Central memory CD8-positive, alpha-beta T cell (primary cell): ENCODE measurements at regions not wholly inside any gene's neighbourhood (a gene's known extent, or its start where the extent isn't known, plus 50 kb on each side); places are given as distances from the start of the nearest gene placed in this dataset.

Experiments used
- ATAC-seq: fragments of 150-1000 bp; cut with Tn5 transposase; replicated peaks from 2 replicates; pipeline ENCODE4 v1.10.0; 2022; ENCODE audit warnings: mild to moderate bottlenecking, moderate FRiP score, moderate number of reproducible peaks; ENCODE audit not compliant: poor library complexity, severe bottlenecking; ENCODE audit errors: extremely low read depth
- DNase-seq, 2 donors: peaks; one replicate each; pipeline ENCODE4 v3.0.0; 2021; ENCODE audit warnings: low spot score in 2 of 2
- H3K27ac Mint-ChIP-seq: one replicate; pipeline ENCODE4 v1.8.0; 2022; ENCODE audit warnings: low read depth, mild to moderate bottlenecking, moderate library complexity, mixed read lengths
- H3K27me3 Mint-ChIP-seq: one replicate; pipeline ENCODE4 v1.8.0; 2022; ENCODE audit warnings: mixed read lengths
- H3K36me3 Mint-ChIP-seq: one replicate; pipeline ENCODE4 v1.8.0; 2022; ENCODE audit warnings: mild to moderate bottlenecking, moderate library complexity, mixed read lengths; ENCODE audit not compliant: insufficient read depth
- H3K4me1 Mint-ChIP-seq: one replicate; pipeline ENCODE4 v1.8.0; 2022; ENCODE audit warnings: mixed read lengths
- H3K4me3 Mint-ChIP-seq: one replicate; pipeline ENCODE4 v1.8.0; 2022; ENCODE audit warnings: mild to moderate bottlenecking, moderate library complexity, mixed read lengths
- H3K9me3 Mint-ChIP-seq: one replicate; pipeline ENCODE4 v1.8.0; 2022; ENCODE audit warnings: mixed read lengths

DNA sequence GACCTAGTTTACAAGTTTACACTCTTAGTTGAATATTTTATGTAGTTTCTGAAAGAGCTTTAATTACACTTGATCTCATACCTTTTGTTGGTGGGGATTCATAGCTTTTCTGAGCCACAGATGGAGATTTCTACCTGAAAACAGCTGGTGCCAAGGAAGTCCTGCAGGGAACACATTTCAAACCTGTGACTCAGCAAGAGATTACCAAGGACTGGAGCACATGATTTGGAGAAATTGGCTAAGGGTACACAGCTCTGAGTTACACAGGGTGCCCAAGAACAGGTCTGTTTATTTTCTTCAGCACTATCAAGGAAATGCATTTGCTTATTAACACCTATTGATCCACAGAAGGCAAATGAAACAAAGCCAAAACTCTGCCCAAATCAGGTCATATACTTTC lies 691.5 kb downstream of the KCTD8 start:
- Mint-ChIP-seq H3K27me3 (no peaks in the 10 kb centered on the region), H3K27ac (no peak overlapping the region), H3K4me3 (no peak overlapping the region), H3K9me3 (peaks cover 24% of the 10 kb centered on the region), H3K36me3 (no peaks in the 10 kb centered on the region), H3K4me1 (no peaks in the 10 kb centered on the region)
- no peak for ATAC-seq
- no peak for DNase-seq

DNA sequence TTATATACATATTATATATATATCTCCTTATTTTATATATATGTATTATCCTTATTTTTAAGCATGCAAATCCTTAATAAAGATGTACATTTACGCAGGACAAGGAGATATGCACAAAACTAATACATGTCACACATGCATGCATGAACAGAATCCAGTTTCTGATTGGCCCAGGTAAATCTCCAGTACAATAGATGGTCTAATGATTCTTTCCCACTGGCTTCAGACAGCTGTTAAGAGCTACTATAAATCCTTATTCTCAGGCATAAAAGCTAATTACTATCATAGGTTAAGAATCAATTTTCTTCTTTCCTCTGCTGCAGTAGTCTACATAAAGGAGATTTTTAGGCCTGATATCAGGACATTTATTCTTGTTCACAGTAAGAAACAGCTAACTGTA lies 689.8 kb downstream of the KCTD8 start:
- H3K27ac Mint-ChIP-seq = no peak overlapping the region
- no peaks in the 10 kb centered on the region for H3K36me3 Mint-ChIP-seq
- H3K4me1 Mint-ChIP-seq = no peaks in the 10 kb centered on the region
- DNase-seq = no peak
- H3K9me3 Mint-ChIP-seq = peaks cover 11% of the 10 kb centered on the region
- H3K27me3 Mint-ChIP-seq = no peaks in the 10 kb centered on the region
- H3K4me3 Mint-ChIP-seq = no peak overlapping the region
- ATAC-seq = no peak

DNA sequence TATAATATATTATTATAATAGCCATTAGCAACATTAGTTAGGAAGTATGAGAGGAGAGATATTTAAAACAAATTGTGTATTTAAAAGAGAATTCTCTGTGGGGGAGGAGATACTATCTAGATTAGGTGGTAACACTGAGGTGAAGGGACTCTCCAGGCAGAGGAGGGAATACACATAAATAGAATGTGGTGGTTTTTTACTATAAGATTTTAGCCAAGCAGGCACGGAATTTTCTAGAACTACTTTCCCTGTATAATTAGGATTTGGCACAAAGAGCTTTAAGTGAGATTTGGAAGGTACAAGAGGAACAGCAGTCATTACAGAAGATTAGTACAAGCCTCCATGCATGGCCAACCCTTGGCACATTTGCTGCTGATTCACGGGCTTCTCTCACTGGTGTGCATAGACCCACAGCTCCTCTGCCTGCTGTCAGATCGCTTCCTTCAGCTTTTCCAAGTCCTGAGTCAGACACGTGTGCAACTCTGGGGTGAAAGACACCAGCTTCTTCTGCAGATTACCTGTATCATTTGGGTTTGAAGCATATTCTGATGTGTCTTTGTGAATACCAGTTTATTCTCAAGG lies 685.5 kb downstream of the KCTD8 start:
- peaks cover 6% of the 10 kb centered on the region for H3K9me3 Mint-ChIP-seq
- H3K27me3 Mint-ChIP-seq = no peaks in the 10 kb centered on the region
- no peaks in the 10 kb centered on the region for H3K4me1 Mint-ChIP-seq
- no peak overlapping the region for H3K27ac Mint-ChIP-seq
- no peaks in the 10 kb centered on the region for H3K36me3 Mint-ChIP-seq
- no peak overlapping the region for H3K4me3 Mint-ChIP-seq
- ATAC-seq (no peak), DNase-seq (no peak)

DNA sequence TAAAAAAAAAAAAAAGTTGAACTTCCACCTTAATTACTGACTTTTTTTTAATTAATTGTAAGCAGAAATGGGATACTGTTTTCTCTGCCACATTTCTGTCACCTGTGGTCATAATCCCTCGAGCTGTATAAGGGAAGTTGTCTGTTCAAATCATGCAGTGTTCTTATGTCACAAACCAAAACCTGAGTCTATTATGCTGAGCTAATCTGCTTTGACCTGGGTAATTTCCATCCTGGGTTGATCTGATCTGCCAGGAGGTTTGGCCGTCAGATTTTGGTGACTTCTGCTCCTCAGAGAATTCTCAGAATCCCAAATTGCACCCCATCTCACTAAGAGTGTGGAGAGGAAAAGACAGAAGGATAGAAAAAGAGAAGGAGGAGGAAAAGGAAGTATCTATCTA lies 683.1 kb downstream of the KCTD8 start:
- DNase-seq (no peak), ATAC-seq (no peak)
- H3K36me3 Mint-ChIP-seq = no peaks in the 10 kb centered on the region
- no peaks in the 10 kb centered on the region for H3K27me3 Mint-ChIP-seq
- peaks cover 6% of the 10 kb centered on the region for H3K9me3 Mint-ChIP-seq
- no peak overlapping the region for H3K4me3 Mint-ChIP-seq
- no peaks in the 10 kb centered on the region for H3K4me1 Mint-ChIP-seq
- H3K27ac Mint-ChIP-seq = no peak overlapping the region

DNA sequence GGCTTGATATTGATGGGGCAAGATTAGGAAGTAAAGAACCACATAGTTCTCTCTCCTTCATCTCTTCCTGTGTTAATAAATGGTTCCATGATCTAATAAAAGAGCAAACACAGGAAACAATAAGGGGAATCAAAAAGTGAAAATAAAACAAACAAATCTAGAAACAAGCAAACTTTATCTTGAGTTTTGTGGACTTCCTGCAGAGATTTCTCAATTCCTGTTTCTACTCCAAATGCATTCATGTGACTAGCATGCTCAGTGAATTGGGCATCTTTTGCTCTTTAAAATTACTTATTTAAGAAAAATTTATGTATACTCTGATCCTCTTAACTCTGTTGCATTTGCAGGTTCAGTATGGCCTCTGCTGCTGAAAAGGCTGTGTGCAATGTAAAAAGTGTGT lies 682.0 kb downstream of the KCTD8 start:
- H3K4me3 Mint-ChIP-seq = no peak overlapping the region
- no peaks in the 10 kb centered on the region for H3K36me3 Mint-ChIP-seq
- H3K27ac Mint-ChIP-seq = no peak overlapping the region
- ATAC-seq (no peak), DNase-seq (no peak)
- H3K4me1 Mint-ChIP-seq = no peaks in the 10 kb centered on the region
- no peaks in the 10 kb centered on the region for H3K9me3 Mint-ChIP-seq
- no peaks in the 10 kb centered on the region for H3K27me3 Mint-ChIP-seq

DNA sequence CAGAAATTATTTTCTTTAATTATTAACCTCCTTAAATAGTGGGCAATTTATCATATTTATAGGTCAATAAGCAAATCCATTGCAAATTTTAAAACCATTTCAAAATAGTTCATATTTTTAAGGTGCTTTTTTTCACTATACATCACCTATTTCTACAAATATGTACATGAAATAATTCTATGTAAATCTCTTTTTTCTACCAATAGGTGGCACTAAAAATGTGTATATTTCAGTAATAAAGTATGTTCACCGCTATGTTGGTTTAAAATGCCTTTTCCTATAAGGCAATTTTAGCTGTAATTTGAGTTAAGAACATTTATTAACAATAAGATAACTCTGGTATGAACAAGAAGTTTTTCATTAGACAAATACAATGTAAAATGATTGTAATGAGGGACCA lies 672.2 kb downstream of the KCTD8 start:
- H3K4me3 Mint-ChIP-seq = no peak overlapping the region
- H3K36me3 Mint-ChIP-seq = no peaks in the 10 kb centered on the region
- H3K9me3 Mint-ChIP-seq = peaks cover 6% of the 10 kb centered on the region
- ATAC-seq (no peak), DNase-seq (no peak)
- H3K27ac Mint-ChIP-seq = no peak overlapping the region
- no peaks in the 10 kb centered on the region for H3K27me3 Mint-ChIP-seq
- H3K4me1 Mint-ChIP-seq = no peaks in the 10 kb centered on the region

DNA sequence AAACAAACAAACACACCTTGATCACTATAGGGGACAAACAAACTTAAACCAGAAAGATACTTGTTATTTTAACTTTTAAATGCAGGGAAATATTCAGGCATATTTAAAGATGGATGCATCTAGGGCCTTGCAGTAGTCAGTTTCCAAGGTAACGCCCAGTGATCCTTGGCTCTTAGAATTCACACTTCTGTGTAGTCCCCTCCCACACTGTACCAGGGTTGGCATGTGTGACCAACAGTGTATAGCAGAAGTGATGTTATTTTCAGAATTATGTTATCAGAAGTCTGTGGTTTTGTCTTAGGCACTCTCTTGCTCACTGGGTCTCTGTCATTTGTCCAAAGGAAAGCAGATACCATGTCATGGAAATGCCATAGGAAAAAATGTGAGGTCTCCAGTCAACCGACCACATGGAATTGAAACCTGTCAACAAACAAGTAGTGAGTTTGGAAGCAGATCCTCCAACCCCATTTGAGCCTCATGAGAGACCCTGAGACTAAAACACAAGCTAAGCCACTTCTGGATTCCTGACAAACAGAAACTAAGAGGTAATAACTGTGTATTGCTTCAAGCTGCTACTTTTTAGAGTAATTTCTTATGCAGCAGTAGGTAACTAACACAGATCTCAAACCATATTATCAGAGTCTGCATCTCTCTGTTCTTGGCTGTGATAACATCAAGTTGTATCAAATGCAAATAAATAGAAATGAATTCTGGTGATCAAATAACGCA lies 670.3 kb downstream of the KCTD8 start:
- ATAC-seq (no peak), DNase-seq (no peak)
- Mint-ChIP-seq H3K4me1 (no peaks in the 10 kb centered on the region), H3K9me3 (peaks cover 6% of the 10 kb centered on the region), H3K4me3 (no peak overlapping the region), H3K27ac (no peak overlapping the region), H3K27me3 (no peaks in the 10 kb centered on the region), H3K36me3 (no peaks in the 10 kb centered on the region)

DNA sequence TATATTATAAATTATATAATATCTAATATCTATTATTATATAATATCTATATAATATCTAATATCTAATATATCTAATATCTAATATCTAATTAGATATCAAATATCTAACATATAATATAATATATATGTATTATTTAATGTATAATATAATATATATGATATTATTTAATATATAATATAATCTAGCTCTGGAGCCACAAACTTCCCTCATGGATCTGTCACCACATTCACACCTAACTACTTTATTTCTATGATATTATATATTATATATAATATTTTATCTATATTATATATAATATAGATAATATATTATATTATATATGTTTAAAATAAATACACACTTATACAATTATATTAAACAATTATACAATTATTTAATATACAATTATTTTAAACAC lies 667.5 kb downstream of the KCTD8 start:
- H3K4me1 Mint-ChIP-seq = no peaks in the 10 kb centered on the region
- no peaks in the 10 kb centered on the region for H3K27me3 Mint-ChIP-seq
- no peak overlapping the region for H3K4me3 Mint-ChIP-seq
- DNase-seq = no peak
- no peak for ATAC-seq
- H3K9me3 Mint-ChIP-seq = peaks cover 13% of the 10 kb centered on the region
- H3K27ac Mint-ChIP-seq = no peak overlapping the region
- H3K36me3 Mint-ChIP-seq = peaks cover 1% of the 10 kb centered on the region

DNA sequence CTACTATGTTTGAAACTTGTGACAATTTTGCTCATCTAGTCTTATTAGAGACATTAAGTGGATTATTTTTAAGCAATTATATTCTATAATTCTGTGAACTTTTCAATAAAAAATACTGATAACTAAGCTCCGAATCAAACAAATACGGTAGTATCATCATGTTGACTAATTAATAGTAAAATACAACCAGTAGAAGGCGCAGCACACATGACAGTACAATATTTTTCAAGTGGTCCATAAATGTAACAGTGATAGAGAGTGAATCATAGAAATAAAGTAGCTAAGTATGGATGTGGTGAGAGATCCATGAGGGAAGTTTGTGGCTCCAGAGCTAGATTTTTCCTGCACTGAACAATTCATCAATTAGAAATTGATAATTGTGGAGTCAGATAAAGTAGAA lies 666.2 kb downstream of the KCTD8 start:
- Mint-ChIP-seq H3K27me3 (no peaks in the 10 kb centered on the region), H3K9me3 (peaks cover 13% of the 10 kb centered on the region), H3K4me3 (no peak overlapping the region), H3K27ac (no peak overlapping the region), H3K36me3 (peaks cover 1% of the 10 kb centered on the region), H3K4me1 (no peaks in the 10 kb centered on the region)
- DNase-seq (no peak), ATAC-seq (no peak)

DNA sequence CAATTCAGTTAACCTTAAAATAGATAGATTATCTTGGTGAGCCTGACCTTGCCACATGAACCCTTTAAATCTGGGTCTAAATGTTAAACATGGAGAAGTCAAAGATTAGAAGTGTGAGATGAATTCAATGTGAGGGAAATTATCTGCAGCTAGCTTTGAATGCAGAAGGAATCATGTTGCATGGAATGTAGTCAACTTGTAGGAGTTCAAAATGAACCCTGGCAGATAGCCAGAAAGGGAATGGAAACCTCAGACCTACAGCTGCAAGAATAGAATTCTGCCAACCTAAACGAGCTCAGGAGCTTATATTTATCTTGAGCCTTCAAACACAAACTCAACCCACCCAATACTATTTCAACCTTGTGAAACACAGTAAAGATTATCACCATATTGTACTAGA lies 632.5 kb downstream of the KCTD8 start:
- no peak overlapping the region for H3K27ac Mint-ChIP-seq
- DNase-seq (no peak), ATAC-seq (no peak)
- H3K27me3 Mint-ChIP-seq = no peaks in the 10 kb centered on the region
- no peak overlapping the region for H3K4me3 Mint-ChIP-seq
- H3K9me3 Mint-ChIP-seq = peaks cover 19% of the 10 kb centered on the region
- no peaks in the 10 kb centered on the region for H3K36me3 Mint-ChIP-seq
- no peaks in the 10 kb centered on the region for H3K4me1 Mint-ChIP-seq

DNA sequence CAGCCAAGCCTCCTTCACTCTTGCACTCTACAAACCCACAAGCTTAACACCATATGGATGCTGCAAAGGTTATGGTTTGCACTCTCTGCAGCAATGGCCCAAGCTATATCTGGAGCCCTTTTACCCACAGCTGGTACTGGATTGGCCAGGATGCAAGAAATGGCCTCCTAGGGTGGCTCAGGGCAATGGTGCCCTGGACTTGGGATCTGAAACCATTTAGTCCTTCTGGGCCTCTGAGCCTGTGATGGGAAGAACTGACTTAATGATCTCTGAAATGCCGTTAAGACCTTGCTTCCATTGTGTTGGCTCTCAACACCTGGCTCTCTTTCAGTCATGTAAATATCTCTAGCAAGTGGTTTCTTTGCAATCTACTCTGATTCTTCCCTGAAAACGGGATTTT lies 626.0 kb downstream of the KCTD8 start:
- DNase-seq = no peak
- Mint-ChIP-seq H3K27ac (no peak overlapping the region), H3K27me3 (no peaks in the 10 kb centered on the region), H3K4me3 (no peak overlapping the region), H3K36me3 (no peaks in the 10 kb centered on the region), H3K4me1 (no peaks in the 10 kb centered on the region), H3K9me3 (peaks cover 30% of the 10 kb centered on the region)
- ATAC-seq = no peak

DNA sequence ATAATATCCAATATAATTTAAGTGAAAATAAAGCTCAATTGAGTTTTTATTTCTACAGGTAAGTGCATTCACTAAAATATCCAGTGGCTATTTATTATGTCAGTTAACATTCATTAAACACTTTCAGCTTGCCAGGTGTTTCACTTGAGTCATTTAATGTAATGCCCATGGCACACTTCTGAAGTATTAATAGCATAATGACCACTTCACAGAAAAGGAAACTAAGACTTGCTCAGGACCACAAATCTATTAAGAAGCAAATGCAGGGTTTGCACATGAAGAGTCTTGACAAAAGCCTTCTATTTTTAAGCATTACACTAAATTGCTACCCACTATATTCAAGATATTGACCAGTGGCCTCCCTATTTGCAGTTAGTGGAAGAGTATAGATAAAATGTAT lies 612.7 kb downstream of the KCTD8 start:
- Mint-ChIP-seq H3K9me3 (peaks cover 17% of the 10 kb centered on the region), H3K27me3 (no peaks in the 10 kb centered on the region), H3K36me3 (no peaks in the 10 kb centered on the region), H3K4me3 (no peak overlapping the region), H3K27ac (no peak overlapping the region), H3K4me1 (no peaks in the 10 kb centered on the region)
- ATAC-seq = no peak
- DNase-seq = no peak

DNA sequence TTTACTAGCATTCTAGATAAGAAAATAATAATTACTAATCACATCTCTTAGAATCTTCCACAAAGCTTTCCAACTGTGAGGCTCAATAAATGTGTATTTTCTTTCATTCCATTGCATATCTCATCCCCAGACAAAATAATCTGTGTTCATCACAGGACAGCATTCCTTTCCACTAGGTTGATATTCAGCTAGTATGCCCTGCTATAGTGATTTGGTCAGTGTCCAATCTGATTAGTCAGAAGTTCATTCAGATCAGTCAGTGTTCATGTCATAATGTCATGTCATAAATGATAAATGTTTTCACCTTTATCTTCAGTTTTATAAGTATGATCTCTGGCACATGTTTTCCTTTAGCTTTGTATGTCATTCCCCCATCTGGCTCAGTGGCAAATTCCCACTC lies 611.4 kb downstream of the KCTD8 start:
- DNase-seq (no peak), ATAC-seq (no peak)
- H3K4me3 Mint-ChIP-seq = no peak overlapping the region
- no peaks in the 10 kb centered on the region for H3K36me3 Mint-ChIP-seq
- no peaks in the 10 kb centered on the region for H3K4me1 Mint-ChIP-seq
- H3K27ac Mint-ChIP-seq = no peak overlapping the region
- H3K27me3 Mint-ChIP-seq = no peaks in the 10 kb centered on the region
- peaks cover 10% of the 10 kb centered on the region for H3K9me3 Mint-ChIP-seq
